Spleen (tissue), 7 donors: ENCODE measurements at regions not wholly inside any gene's neighbourhood (a gene's known extent, or its start where the extent isn't known, plus 50 kb on each side); places are given as distances from the start of the nearest gene placed in this dataset.

Experiments
- CTCF ChIP-seq, 11 experiments: fragments of 200-600 bp in 7 of 11; fragments of 450-650 bp in 4 of 11; sonication (generic) in 4 of 11; IDR thresholded peaks in 8 of 11; conservative IDR thresholded peaks in 3 of 11; 1 replicate in 7 of 11; 2 replicates in 4 of 11; pipeline versions ENCODE4 v1.4.0 to v1.8.0; 2016 to 2021; ENCODE audit warnings: antibody characterized with exemption in 11 of 11, inconsistent platforms in 4 of 11, mild to moderate bottlenecking in 1 of 11
- POLR2A ChIP-seq, 3 donors: fragments of 450-650 bp; IDR thresholded peaks; one replicate each; pipeline ENCODE4 v1.5.1; 2017; ENCODE audit warnings: antibody characterized with exemption in 3 of 3, mild to moderate bottlenecking in 1 of 3
- POLR2AphosphoS5 ChIP-seq, 3 donors: sonication (generic); formaldehyde crosslinking; IDR thresholded peaks; one replicate each; pipeline ENCODE4 v1.5.1; 2017; ENCODE audit warnings: antibody characterized with exemption in 3 of 3
- donor health status: DM: no; HTN: no; CAD: no; lungs with moderate emphysema.
- donor health status: DM: no; HTN: no; CAD: no.
- donor health status: DM: no; HTN: no; CAD: no.

GRCh38 chr5:98454904-98455303, 318.6 kb upstream of the RGMB start:
- TF ChIP-seq POLR2A (IDR thresholded peaks at IDR 0.05): no peak
- TF ChIP-seq CTCF (IDR thresholded peaks at IDR 0.05 in 8 of 11, conservative IDR thresholded peaks at IDR 0.05 in 3 of 11): no peak
- no peak for TF ChIP-seq POLR2AphosphoS5 (IDR thresholded peaks at IDR 0.05)
